Immature natural killer cell (primary cell): ENCODE measurements at regions not wholly inside any gene's neighbourhood (a gene's known extent, or its start where the extent isn't known, plus 50 kb on each side); places are given as distances from the start of the nearest gene placed in this dataset.
A peak's percentile ranks its signal among the peaks of the same experiment; 100 is the strongest.

ENCODE experiments used
- DNase-seq, 3 donors: peaks; one replicate each; pipeline ENCODE4 v3.0.0; 2022; ENCODE audit warnings: mixed read lengths in 1 of 3
- H3K27ac Mint-ChIP-seq, 6 donors: one replicate each; pipeline ENCODE4 v1.8.0; 2020; ENCODE audit warnings: mixed read lengths in 6 of 6, mild to moderate bottlenecking in 5 of 6, inconsistent platforms in 4 of 6, moderate library complexity in 3 of 6
- H3K27me3 Mint-ChIP-seq, 3 donors: one replicate each; pipeline ENCODE4 v1.8.0; 2020 to 2021; ENCODE audit warnings: low read depth in 3 of 3, mild to moderate bottlenecking in 3 of 3, mixed read lengths in 3 of 3, moderate library complexity in 3 of 3, inconsistent platforms in 1 of 3
- H3K36me3 Mint-ChIP-seq, 3 donors: one replicate each; pipeline ENCODE4 v1.8.0; 2020; ENCODE audit warnings: mixed read lengths in 3 of 3, inconsistent platforms in 2 of 3, mild to moderate bottlenecking in 2 of 3
- H3K4me1 Mint-ChIP-seq, 2 donors: one replicate each; pipeline ENCODE4 v1.8.0; 2020; ENCODE audit warnings: inconsistent platforms in 2 of 2, mild to moderate bottlenecking in 2 of 2, mixed read lengths in 2 of 2, moderate library complexity in 1 of 2
- H3K4me3 Mint-ChIP-seq, 5 donors: one replicate each; pipeline ENCODE4 v1.8.0; 2020; ENCODE audit warnings: mild to moderate bottlenecking in 5 of 5, mixed read lengths in 5 of 5, inconsistent platforms in 3 of 5, moderate library complexity in 3 of 5
- H3K9me3 Mint-ChIP-seq, 6 donors: one replicate each; pipeline ENCODE4 v1.8.0; 2020; ENCODE audit warnings: mild to moderate bottlenecking in 6 of 6, mixed read lengths in 6 of 6, inconsistent platforms in 4 of 6, moderate library complexity in 3 of 6

DNA sequence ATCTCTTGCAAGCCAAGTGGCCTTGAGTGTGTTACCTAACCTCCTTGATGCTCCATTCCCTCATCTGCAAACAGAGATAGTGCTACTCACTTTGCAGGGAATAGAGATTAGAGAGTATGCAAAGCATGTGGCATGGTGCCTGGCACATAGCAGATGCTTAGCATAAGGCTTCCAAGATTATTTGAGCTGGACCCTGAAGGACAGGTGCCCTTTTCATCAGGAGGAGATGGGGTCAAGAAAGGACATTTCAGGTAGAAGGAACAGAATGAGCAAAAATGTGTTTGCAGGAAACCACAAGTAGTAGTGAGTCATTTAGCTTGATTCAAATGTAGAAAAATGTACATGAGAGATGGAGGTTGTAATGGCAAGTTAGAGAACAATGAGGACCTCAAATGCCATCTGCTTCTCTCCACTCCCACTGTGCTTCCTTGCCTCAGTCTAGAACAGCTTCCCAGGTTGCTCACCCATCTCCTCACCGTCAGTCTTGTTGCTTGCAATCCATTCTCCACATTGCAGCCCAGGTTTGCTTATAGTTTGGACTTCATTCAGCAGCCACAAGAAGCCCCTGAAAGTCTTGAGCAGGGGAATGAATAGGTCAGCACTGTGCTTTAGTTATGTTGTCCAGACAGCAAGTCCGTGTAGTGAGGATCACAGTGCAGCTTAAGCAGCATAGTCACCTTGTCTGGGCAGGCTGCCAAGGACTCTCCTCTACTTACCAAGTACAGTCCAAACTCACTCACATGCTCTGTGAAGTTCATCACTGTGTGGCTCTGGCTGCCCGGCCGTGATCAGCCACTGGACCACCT is 536.3 kb upstream of the CCDC196 start:
- no peaks in the 10 kb centered on the region for H3K36me3 Mint-ChIP-seq
- DNase-seq = no peak
- peaks cover 3 to 8% (median 6%) of the 10 kb centered on the region in 3 donors for H3K27me3 Mint-ChIP-seq
- no peaks in the 10 kb centered on the region for H3K9me3 Mint-ChIP-seq
- H3K27ac Mint-ChIP-seq = peak overlapping the region in 2 of 6 donors; percentile 38 to 40
- H3K4me1 Mint-ChIP-seq = peaks cover 19 to 25% of the 10 kb centered on the region in 2 donors
- peak overlapping the region in 4 of 5 donors; percentile 2 to 67 (median 28) for H3K4me3 Mint-ChIP-seq

DNA sequence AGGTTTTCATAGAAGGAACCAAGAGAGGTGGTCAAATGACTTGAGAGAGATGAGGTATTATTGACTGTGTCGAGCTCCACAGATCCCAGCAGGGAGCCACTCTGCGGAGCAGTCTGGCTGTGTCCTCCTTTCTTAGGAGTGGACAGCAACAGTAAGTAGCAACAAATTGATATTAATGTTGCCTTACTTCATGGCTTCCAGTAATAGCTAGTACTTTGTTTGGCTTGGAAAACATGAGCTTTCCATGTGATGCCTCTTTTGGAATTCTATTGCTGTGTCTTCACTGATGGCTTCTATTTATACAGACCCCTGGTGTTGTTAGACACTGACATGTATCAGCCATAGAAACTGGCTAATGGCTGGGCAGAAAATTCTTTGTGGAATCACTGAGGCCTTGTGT is 531.2 kb upstream of the CCDC196 start:
- Mint-ChIP-seq H3K9me3 (no peaks in the 10 kb centered on the region), H3K36me3 (no peaks in the 10 kb centered on the region), H3K27ac (no peak overlapping the region), H3K4me3 (no peak overlapping the region), H3K4me1 (peaks cover 16 to 24% of the 10 kb centered on the region in 2 donors), H3K27me3 (peaks cover 0 to 3% (median 2%) of the 10 kb centered on the region in 3 donors)
- no peak for DNase-seq

DNA sequence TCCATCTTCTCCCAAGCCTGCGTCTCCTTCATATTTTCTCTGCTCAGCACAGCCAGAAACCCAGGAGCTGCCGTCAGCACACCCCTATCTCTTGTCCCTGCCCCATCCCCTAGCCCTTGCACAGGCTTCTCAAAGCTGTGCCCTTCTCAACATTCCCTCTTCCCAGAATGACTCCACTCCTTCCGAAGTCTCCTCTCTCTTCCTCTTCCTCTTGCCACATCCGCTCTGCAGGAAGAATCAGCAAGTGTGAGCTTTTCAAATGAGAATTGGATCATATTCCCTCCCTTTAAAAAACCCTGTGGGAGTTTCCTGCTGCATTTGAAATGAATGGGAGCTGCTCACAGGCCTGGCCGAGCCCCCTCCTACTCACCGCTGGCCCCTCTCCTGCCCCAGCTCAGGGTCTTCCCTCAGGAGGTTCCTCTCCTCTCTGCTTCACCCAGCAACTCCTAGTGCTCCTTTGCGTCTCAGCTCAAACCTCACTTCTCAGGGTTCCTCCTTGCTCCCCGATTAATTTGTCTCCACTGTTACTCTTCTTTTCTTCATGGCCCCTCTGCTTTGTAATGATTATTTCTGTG is 528.5 kb upstream of the CCDC196 start:
- Mint-ChIP-seq H3K27ac (no peak overlapping the region), H3K9me3 (no peaks in the 10 kb centered on the region), H3K4me3 (no peak overlapping the region), H3K36me3 (no peaks in the 10 kb centered on the region), H3K4me1 (peaks cover 8 to 17% of the 10 kb centered on the region in 2 donors), H3K27me3 (peaks cover 0 to 3% (median 2%) of the 10 kb centered on the region in 3 donors)
- DNase-seq = no peak

GRCh38 chr14:65958664-65959562 is 527.3 kb upstream of the CCDC196 start:
- Mint-ChIP-seq H3K4me1 (peaks cover 8 to 17% of the 10 kb centered on the region in 2 donors), H3K27ac (peak overlapping the region in 1 of 6 donors; percentile 33), H3K36me3 (no peaks in the 10 kb centered on the region), H3K9me3 (no peaks in the 10 kb centered on the region), H3K4me3 (no peak overlapping the region), H3K27me3 (peaks cover 0 to 3% (median 2%) of the 10 kb centered on the region in 3 donors)
- peak; percentile 29 to 52 (median 46) for DNase-seq

GRCh38 chr14:65959563-65960024 is 526.6 kb upstream of the CCDC196 start:
- peaks cover 8 to 17% of the 10 kb centered on the region in 2 donors for H3K4me1 Mint-ChIP-seq
- DNase-seq = no peak
- H3K36me3 Mint-ChIP-seq = no peaks in the 10 kb centered on the region
- no peaks in the 10 kb centered on the region for H3K9me3 Mint-ChIP-seq
- peaks cover 0 to 3% (median 2%) of the 10 kb centered on the region in 3 donors for H3K27me3 Mint-ChIP-seq
- H3K4me3 Mint-ChIP-seq = no peak overlapping the region
- no peak overlapping the region for H3K27ac Mint-ChIP-seq

GRCh38 chr14:65961004-65961403 is 525.2 kb upstream of the CCDC196 start:
- Mint-ChIP-seq H3K4me1 (peaks cover 8 to 17% of the 10 kb centered on the region in 2 donors), H3K4me3 (no peak overlapping the region), H3K27ac (no peak overlapping the region), H3K27me3 (peaks cover 0 to 10% (median 5%) of the 10 kb centered on the region in 3 donors), H3K36me3 (no peaks in the 10 kb centered on the region), H3K9me3 (no peaks in the 10 kb centered on the region)
- DNase-seq = peak; percentile 28 to 50 (median 42)

- no peak for DNase-seq
- Mint-ChIP-seq H3K4me1 (peaks cover 8 to 17% of the 10 kb centered on the region in 2 donors), H3K27ac (no peak overlapping the region), H3K4me3 (no peak overlapping the region), H3K27me3 (peaks cover 0 to 14% (median 6%) of the 10 kb centered on the region in 3 donors), H3K9me3 (no peaks in the 10 kb centered on the region), H3K36me3 (no peaks in the 10 kb centered on the region)
These were observed 523.2 kb upstream of the CCDC196 start for GRCh38 chr14:65962952-65963351.

DNA sequence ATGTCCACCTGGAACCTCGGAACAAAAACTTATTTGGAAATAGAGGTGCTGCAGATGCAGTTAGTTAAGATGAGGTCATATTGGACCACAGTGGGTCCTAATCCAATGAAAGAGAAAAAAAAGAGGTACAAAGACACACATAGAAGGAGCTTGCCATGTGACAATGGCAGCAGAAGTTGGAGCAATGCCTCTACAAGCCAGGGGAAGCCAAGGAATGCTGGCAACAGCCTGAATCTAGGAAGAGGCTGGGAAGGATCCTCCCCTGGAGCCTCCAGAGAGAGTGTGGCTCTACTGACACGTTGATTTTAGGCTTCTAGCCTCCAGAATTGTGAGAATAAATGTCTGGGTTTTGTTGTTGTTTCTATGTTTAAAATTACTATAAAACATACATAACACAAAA is 521.8 kb upstream of the CCDC196 start:
- Mint-ChIP-seq H3K4me3 (no peak overlapping the region), H3K27ac (no peak overlapping the region), H3K27me3 (peaks cover 0 to 14% (median 10%) of the 10 kb centered on the region in 3 donors), H3K9me3 (no peaks in the 10 kb centered on the region), H3K36me3 (no peaks in the 10 kb centered on the region), H3K4me1 (peaks cover under 1 to 10% of the 10 kb centered on the region in 2 donors)
- DNase-seq = no peak

GRCh38 chr14:65966188-65966587 is 520.0 kb upstream of the CCDC196 start:
- no peak overlapping the region for H3K4me3 Mint-ChIP-seq
- no peak overlapping the region for H3K27ac Mint-ChIP-seq
- no peaks in the 10 kb centered on the region for H3K4me1 Mint-ChIP-seq
- no peak for DNase-seq
- peaks cover 2 to 14% (median 10%) of the 10 kb centered on the region in 3 donors for H3K27me3 Mint-ChIP-seq
- H3K36me3 Mint-ChIP-seq = no peaks in the 10 kb centered on the region
- no peaks in the 10 kb centered on the region for H3K9me3 Mint-ChIP-seq

DNA sequence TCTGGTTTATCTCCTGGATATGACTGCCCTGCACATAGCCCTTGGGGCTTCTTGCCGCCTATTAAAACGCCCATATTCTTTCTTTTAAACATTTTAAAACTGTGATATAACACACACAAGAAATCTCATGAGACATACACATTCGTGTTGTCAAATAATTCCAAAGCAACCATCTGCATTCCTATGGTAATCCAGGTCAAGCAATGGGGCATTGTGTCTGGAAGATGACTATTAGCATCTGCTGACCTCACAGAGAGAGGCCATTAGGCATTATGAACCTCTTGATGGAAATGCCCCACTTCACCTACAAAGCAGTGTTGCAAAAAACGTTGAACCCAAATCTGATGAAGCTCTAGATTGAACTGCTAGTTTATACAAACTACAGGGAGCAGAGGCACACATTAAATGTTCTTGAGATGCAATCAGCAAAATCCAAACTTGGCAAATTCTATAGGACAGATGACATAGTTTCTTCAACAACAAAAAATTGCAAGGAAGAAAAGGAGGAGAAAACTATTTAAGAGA is 513.8 kb upstream of the CCDC196 start:
- no peaks in the 10 kb centered on the region for H3K4me1 Mint-ChIP-seq
- no peak for DNase-seq
- H3K9me3 Mint-ChIP-seq = no peaks in the 10 kb centered on the region
- H3K36me3 Mint-ChIP-seq = no peaks in the 10 kb centered on the region
- no peak overlapping the region for H3K4me3 Mint-ChIP-seq
- H3K27me3 Mint-ChIP-seq = peaks cover 3 to 5% (median 4%) of the 10 kb centered on the region in 3 donors
- H3K27ac Mint-ChIP-seq = no peak overlapping the region

- H3K36me3 Mint-ChIP-seq = no peaks in the 10 kb centered on the region
- peaks cover 0 to 5% (median 4%) of the 10 kb centered on the region in 3 donors for H3K27me3 Mint-ChIP-seq
These were observed 513.3 kb upstream of the CCDC196 start for GRCh38 chr14:65972891-65973290.

GRCh38 chr14:65975865-65976264 is 510.3 kb upstream of the CCDC196 start:
- H3K36me3 Mint-ChIP-seq = peaks cover 5 to 6% (median 5%) of the 10 kb centered on the region in 3 donors
- peaks cover 0 to 10% (median 4%) of the 10 kb centered on the region in 6 donors for H3K9me3 Mint-ChIP-seq
- H3K27me3 Mint-ChIP-seq = peaks cover 1 to 7% (median 4%) of the 10 kb centered on the region in 3 donors
- H3K27ac Mint-ChIP-seq = no peak overlapping the region
- no peaks in the 10 kb centered on the region for H3K4me1 Mint-ChIP-seq
- no peak overlapping the region for H3K4me3 Mint-ChIP-seq
- DNase-seq = no peak

More at GRCh38 chr14:65972891-65973290, 513.3 kb upstream of the CCDC196 start:
- Mint-ChIP-seq H3K4me3 (no peak overlapping the region), H3K4me1 (no peaks in the 10 kb centered on the region), H3K9me3 (no peaks in the 10 kb centered on the region), H3K27ac (no peak overlapping the region)
- DNase-seq = no peak

- peaks cover 1 to 4% (median 2%) of the 10 kb centered on the region in 3 donors for H3K27me3 Mint-ChIP-seq
- DNase-seq = no peak
- H3K4me3 Mint-ChIP-seq = no peak overlapping the region
- H3K27ac Mint-ChIP-seq = no peak overlapping the region
- no peaks in the 10 kb centered on the region for H3K4me1 Mint-ChIP-seq
- H3K9me3 Mint-ChIP-seq = peaks cover 0 to 10% (median 4%) of the 10 kb centered on the region in 6 donors
- H3K36me3 Mint-ChIP-seq = peaks cover 5 to 6% (median 5%) of the 10 kb centered on the region in 3 donors
These were observed 509.3 kb upstream of the CCDC196 start for GRCh38 chr14:65976761-65977404.
